ENCODE measurements at regions not wholly inside any gene's neighbourhood (a gene's known extent, or its start where the extent isn't known, plus 50 kb on each side); places are given as distances from the start of the nearest gene placed in this dataset.
"Not testable (repeated sequence)": the region's sequence is repeated elsewhere in the genome, so short reads cannot be mapped to it uniquely, and the experiment has no call there.

GRCh38 chr2:168300460-168300859 lies 53.1 kb upstream of the STK39 start:
- no peak for DNase-seq

- DNase-seq: no peak
Measured at GRCh38 chr2:168304024-168304681, 56.8 kb upstream of the STK39 start.

GRCh38 chr2:168307379-168307778 lies 60.0 kb upstream of the STK39 start:
- DNase-seq: no peak

GRCh38 chr2:168310580-168310979 lies 63.2 kb upstream of the STK39 start:
- DNase-seq: no peak

- DNase-seq: peak; percentile 82
Measured at GRCh38 chr2:168311261-168311910, 64.0 kb upstream of the STK39 start.

- DNase-seq: peak; percentile 3
Measured at GRCh38 chr2:168312036-168312822, 64.8 kb upstream of the STK39 start.

GRCh38 chr2:168314236-168314635 lies 66.8 kb upstream of the STK39 start:
- no peak for DNase-seq

GRCh38 chr2:168315331-168316072 lies 68.1 kb upstream of the STK39 start:
- DNase-seq: no peak

GRCh38 chr2:168316073-168316440 lies 68.7 kb upstream of the STK39 start:
- DNase-seq: no peak

GRCh38 chr2:168317282-168317681 lies 69.9 kb upstream of the STK39 start:
- no peak for DNase-seq

- no peak for DNase-seq
Measured at GRCh38 chr2:168320267-168320666, 72.9 kb upstream of the STK39 start.

GRCh38 chr2:168322325-168323007 lies 75.1 kb upstream of the STK39 start:
- no peak for DNase-seq

- DNase-seq: peak; percentile 36
Measured at GRCh38 chr2:168323529-168324021, 76.2 kb upstream of the STK39 start.

- DNase-seq: no peak
Measured at GRCh38 chr2:168326572-168326971, 79.2 kb upstream of the STK39 start.

- DNase-seq: no peak
Measured at GRCh38 chr2:168327328-168327727, 79.9 kb upstream of the STK39 start.

GRCh38 chr2:168328421-168328820 lies 81.0 kb upstream of the STK39 start:
- no peak for DNase-seq

GRCh38 chr2:168330624-168331423 lies 83.4 kb upstream of the STK39 start:
- no peak for DNase-seq

- DNase-seq: not testable (repeated sequence)
Measured at GRCh38 chr2:168335254-168335653, 87.9 kb upstream of the STK39 start.

GRCh38 chr2:168336786-168337388 lies 89.5 kb upstream of the STK39 start:
- peak; percentile 68 for DNase-seq

GRCh38 chr2:168338292-168338691 lies 90.9 kb upstream of the STK39 start:
- DNase-seq: no peak

- DNase-seq: no peak
Measured at GRCh38 chr2:168338803-168339437, 91.5 kb upstream of the STK39 start.
